Chondrocyte (in vitro differentiated cells): ENCODE measurements at regions not wholly inside any gene's neighbourhood (a gene's known extent, or its start where the extent isn't known, plus 50 kb on each side); places are given as distances from the start of the nearest gene placed in this dataset.

Experiments
- DNase-seq: peaks from one replicate; pipeline ENCODE4 v3.0.0; 2021; ENCODE audit warnings: mixed read lengths, low spot score
- H3K27ac Mint-ChIP-seq: one replicate; pipeline ENCODE4 v1.8.0; 2021; ENCODE audit warnings: mild to moderate bottlenecking, moderate library complexity, mixed read lengths; ENCODE audit not compliant: unreplicated experiment
- H3K27me3 Mint-ChIP-seq: 2 replicates; pipeline ENCODE4 v1.8.0; 2021; ENCODE audit warnings: low read depth, mixed read lengths
- H3K36me3 Mint-ChIP-seq: 2 replicates; pipeline ENCODE4 v1.8.0; 2021; ENCODE audit warnings: low read depth, mixed read lengths
- H3K4me1 Mint-ChIP-seq: 2 replicates; pipeline ENCODE4 v1.8.0; 2021; ENCODE audit warnings: low read depth, mild to moderate bottlenecking, mixed read lengths
- H3K4me3 Mint-ChIP-seq: one replicate; pipeline ENCODE4 v1.8.0; 2021; ENCODE audit warnings: mild to moderate bottlenecking, moderate library complexity, mixed read lengths; ENCODE audit not compliant: unreplicated experiment
- H3K9me3 Mint-ChIP-seq: 2 replicates; pipeline ENCODE4 v1.8.0; 2021; ENCODE audit warnings: low read depth, mixed read lengths
- TF ChIP-seq, protein P1 (sequence below): fragments of 200-600 bp; sonication (generic); IDR thresholded peaks from 2 replicates; pipeline ENCODE4 v1.5.0; 2021; ENCODE audit warnings: antibody characterized with exemption, mild to moderate bottlenecking, moderate library complexity

GRCh38 chr20:59470521-59470920, 133.8 kb upstream of the PHACTR3 start:
- Mint-ChIP-seq H3K4me1 (no peaks in the 10 kb centered on the region), H3K27ac (no peak overlapping the region), H3K27me3 (peaks cover 13% of the 10 kb centered on the region), H3K9me3 (no peaks in the 10 kb centered on the region), H3K36me3 (no peaks in the 10 kb centered on the region), H3K4me3 (no peak overlapping the region)
- DNase-seq: no peak
- TF ChIP-seq, protein P1, sequence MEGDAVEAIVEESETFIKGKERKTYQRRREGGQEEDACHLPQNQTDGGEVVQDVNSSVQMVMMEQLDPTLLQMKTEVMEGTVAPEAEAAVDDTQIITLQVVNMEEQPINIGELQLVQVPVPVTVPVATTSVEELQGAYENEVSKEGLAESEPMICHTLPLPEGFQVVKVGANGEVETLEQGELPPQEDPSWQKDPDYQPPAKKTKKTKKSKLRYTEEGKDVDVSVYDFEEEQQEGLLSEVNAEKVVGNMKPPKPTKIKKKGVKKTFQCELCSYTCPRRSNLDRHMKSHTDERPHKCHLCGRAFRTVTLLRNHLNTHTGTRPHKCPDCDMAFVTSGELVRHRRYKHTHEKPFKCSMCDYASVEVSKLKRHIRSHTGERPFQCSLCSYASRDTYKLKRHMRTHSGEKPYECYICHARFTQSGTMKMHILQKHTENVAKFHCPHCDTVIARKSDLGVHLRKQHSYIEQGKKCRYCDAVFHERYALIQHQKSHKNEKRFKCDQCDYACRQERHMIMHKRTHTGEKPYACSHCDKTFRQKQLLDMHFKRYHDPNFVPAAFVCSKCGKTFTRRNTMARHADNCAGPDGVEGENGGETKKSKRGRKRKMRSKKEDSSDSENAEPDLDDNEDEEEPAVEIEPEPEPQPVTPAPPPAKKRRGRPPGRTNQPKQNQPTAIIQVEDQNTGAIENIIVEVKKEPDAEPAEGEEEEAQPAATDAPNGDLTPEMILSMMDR: no peak

DNA sequence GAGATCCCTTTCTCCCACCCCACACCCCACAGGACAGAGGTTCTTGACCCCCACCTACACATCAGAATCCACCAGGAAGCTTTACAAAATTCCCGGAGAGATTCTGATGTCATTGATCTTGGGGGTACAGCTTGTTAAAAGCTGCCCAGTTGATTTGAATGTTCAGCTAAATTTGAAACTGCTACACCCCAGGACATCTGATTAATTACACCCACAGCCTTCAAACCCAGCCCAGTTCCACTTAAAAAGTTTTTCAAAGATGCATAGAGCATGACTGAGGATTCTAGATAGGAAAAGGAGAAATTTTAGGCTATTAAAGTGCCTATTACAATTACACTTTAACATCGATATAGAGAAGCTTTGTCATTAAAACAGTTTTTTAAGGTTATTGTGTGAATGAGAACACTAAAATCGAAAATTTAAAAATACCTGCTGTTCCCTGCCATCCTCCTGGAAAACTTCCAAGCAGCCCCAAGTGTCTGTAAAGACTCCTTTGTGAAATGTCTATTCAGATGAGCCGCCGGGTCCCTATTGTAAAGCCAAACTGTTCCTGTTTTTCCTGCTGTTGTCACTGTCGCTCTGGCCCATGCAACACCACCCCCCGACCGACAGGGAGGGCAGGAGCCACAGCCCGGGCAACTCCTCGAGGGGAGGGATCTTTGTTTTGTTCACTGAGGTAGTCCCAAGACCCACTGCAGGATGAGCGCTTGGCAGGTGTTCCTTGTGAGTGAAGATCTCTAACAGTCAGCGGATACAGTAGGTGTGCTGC, 132.5 kb upstream of the PHACTR3 start:
- TF ChIP-seq, protein P1: no peak
- no peak overlapping the region for H3K27ac Mint-ChIP-seq
- H3K4me1 Mint-ChIP-seq: no peaks in the 10 kb centered on the region
- DNase-seq: no peak
- no peak overlapping the region for H3K4me3 Mint-ChIP-seq
- H3K9me3 Mint-ChIP-seq: no peaks in the 10 kb centered on the region
- peaks cover 18% of the 10 kb centered on the region for H3K27me3 Mint-ChIP-seq
- no peaks in the 10 kb centered on the region for H3K36me3 Mint-ChIP-seq

DNA sequence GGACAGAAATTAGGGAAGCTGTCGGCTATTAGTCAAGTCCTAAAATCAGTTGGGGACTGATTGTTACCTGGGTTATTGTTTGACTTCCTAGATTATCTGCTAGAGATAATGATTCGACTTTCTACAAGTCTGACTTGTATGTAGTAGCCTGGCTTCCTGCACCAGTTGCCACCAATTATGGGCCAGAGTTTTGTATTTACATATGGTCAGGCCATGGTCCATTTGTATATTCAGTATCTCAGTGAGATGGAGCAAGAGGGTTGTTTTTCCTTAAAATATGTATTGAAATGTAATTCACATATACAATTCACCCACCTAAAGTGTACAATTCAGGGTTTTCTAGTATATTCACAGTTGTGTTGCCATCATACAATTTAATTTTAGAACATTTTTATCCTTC, 130.6 kb upstream of the PHACTR3 start:
- no peaks in the 10 kb centered on the region for H3K36me3 Mint-ChIP-seq
- TF ChIP-seq, protein P1: no peak
- no peaks in the 10 kb centered on the region for H3K9me3 Mint-ChIP-seq
- no peak overlapping the region for H3K27ac Mint-ChIP-seq
- peaks cover 26% of the 10 kb centered on the region for H3K27me3 Mint-ChIP-seq
- H3K4me3 Mint-ChIP-seq: no peak overlapping the region
- DNase-seq: no peak
- no peaks in the 10 kb centered on the region for H3K4me1 Mint-ChIP-seq

DNA sequence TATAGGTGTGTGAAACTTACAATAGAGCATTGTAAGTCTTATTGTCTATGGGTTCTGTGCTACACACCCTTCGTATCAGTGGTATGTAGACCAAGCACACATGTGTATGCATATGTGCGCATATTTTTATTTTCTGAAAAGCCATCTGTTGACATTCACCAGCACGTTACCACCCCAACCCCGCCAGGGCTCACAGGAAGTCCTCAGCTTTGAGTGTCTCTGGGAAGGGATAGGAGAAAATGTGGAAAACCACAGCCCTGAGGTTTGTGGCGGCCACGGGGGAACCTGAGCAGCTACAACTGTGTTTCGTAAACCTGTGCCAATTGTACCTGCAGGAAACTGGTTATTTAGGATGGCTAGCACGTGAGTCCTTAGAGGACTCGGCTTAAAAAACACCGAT, 123.3 kb upstream of the PHACTR3 start:
- no peaks in the 10 kb centered on the region for H3K4me1 Mint-ChIP-seq
- TF ChIP-seq, protein P1: no peak
- no peak overlapping the region for H3K27ac Mint-ChIP-seq
- DNase-seq: no peak
- no peak overlapping the region for H3K4me3 Mint-ChIP-seq
- H3K9me3 Mint-ChIP-seq: no peaks in the 10 kb centered on the region
- no peaks in the 10 kb centered on the region for H3K36me3 Mint-ChIP-seq
- peaks cover 20% of the 10 kb centered on the region for H3K27me3 Mint-ChIP-seq

GRCh38 chr20:59481477-59482018, 122.8 kb upstream of the PHACTR3 start:
- Mint-ChIP-seq H3K4me3 (no peak overlapping the region), H3K27me3 (peaks cover 17% of the 10 kb centered on the region), H3K4me1 (no peaks in the 10 kb centered on the region), H3K9me3 (no peaks in the 10 kb centered on the region), H3K27ac (no peak overlapping the region), H3K36me3 (no peaks in the 10 kb centered on the region)
- TF ChIP-seq, protein P1: no peak
- no peak for DNase-seq
